ENCODE measurements at regions not wholly inside any gene's neighbourhood (a gene's known extent, or its start where the extent isn't known, plus 50 kb on each side); places are given as distances from the start of the nearest gene placed in this dataset.

GRCh38 chr16:27624154-27625049 lies 74.5 kb downstream of the KATNIP start:
- CTCF ChIA-PET (ENCODE audit: low intra/inter-chr PET ratio): no interaction called here
- no peak overlapping the region for H2AFZ ChIP-seq (ENCODE audit: low read depth, low read length)
- ATAC-seq (no peak), DNase-seq (ENCODE audit: extremely low read depth in 1 of 4, low spot score in 3 of 4) (no peak), FAIRE-seq (no peak)
- H3K4me2 ChIP-seq (ENCODE audit: insufficient read depth, low read length): no peak overlapping the region
- H4K20me1 ChIP-seq (replicated peaks; ENCODE audit: control insufficient read depth, insufficient read depth, low read length): no peaks in the 10 kb centered on the region
- no peak overlapping the region for H3K4me3 ChIP-seq
- H3K79me2 ChIP-seq (ENCODE audit: control insufficient read depth, insufficient read depth, low read length): no peaks in the 10 kb centered on the region
- no TSS peak for BruUV-seq (replicated peaks)
- no peak overlapping the region for H3K9ac ChIP-seq (ENCODE audit: insufficient read depth in 1 of 2, low read depth in 2 of 2, low read length in 2 of 2)
- 70% methylated on average over 11 of the region's 12 CpGs for WGBS (ENCODE audit: insufficient coverage, low coverage, missing lambda C conversion rate)
- no peaks in the 10 kb centered on the region for H3K9me1 ChIP-seq (ENCODE audit: control insufficient read depth, insufficient read depth, low read length)
- TF ChIP-seq ZNF561 (CRISPR knock-in tag; conservative IDR thresholded peaks at IDR 0.05): no peak
- no peak for TF ChIP-seq SRSF1 (IDR thresholded peaks at IDR 0.05; ENCODE audit: low read depth, low read length)
- TF ChIP-seq POLR2G (IDR thresholded peaks at IDR 0.05; ENCODE audit: low read depth, low read length): no peak
- TF ChIP-seq FOS (IDR thresholded peaks at IDR 0.05; ENCODE audit: extremely low read depth, insufficient read length): no peak
- TF ChIP-seq FUS (optimal IDR thresholded peaks at IDR 0.05; ENCODE audit: low read depth, low read length): no peak
- no peak overlapping the region for H3K27ac ChIP-seq (ENCODE audit: extremely low read depth, low read depth, low read length)
- POLR2A ChIA-PET: interaction anchor here (2.3 kb wide), 1 partner anchor 11 kb away, joined by 7 read pairs; no protein-coding TSS in a partner anchor
- in situ Hi-C loops (cut with MboI): no loop called here
- H3K36me3 ChIP-seq (ENCODE audit: control insufficient read depth, insufficient read depth, low read length): no peaks in the 10 kb centered on the region
- no peaks in the 10 kb centered on the region; a peak in 1 of 5 replicates for H3K4me1 ChIP-seq (replicated peaks in 1 of 2; ENCODE audit: control insufficient read depth in 2 of 2, insufficient read depth in 2 of 2, low read length in 2 of 2)
- intact Hi-C loops (cut with micrococcal nuclease): no loop called here
- no peaks in the 10 kb centered on the region for H3K27me3 ChIP-seq (ENCODE audit: control insufficient read depth in 2 of 2, insufficient read depth in 2 of 2, low read length in 2 of 2)
- no peaks in the 10 kb centered on the region for H3K9me3 ChIP-seq (replicated peaks; ENCODE audit: control insufficient read depth, insufficient read depth, low read depth, low read length)
